Uterus (tissue), 3 donors: ENCODE measurements at regions not wholly inside any gene's neighbourhood (a gene's known extent, or its start where the extent isn't known, plus 50 kb on each side); places are given as distances from the start of the nearest gene placed in this dataset.
"Not testable (repeated sequence)": the region's sequence is repeated elsewhere in the genome, so short reads cannot be mapped to it uniquely, and the experiment has no call there.

Experiments
- DNase-seq, 2 donors: peaks; one replicate each; pipeline ENCODE4 v3.0.0-alpha.2; 2019 to 2020
- H3K27ac ChIP-seq, 2 donors: fragments of 200-600 bp; sonication (generic); 1 replicate in 1 of 2; 2 replicates in 1 of 2; pipeline ENCODE4 v1.5.1; 2016 to 2018
- H3K27me3 ChIP-seq, 2 donors: fragments of 200-600 bp; sonication (generic); one replicate each; pipeline ENCODE4 v1.5.1; 2018 to 2019; ENCODE audit warnings: control low read depth in 1 of 2
- H3K36me3 ChIP-seq, 2 donors: fragments of 200-600 bp; sonication (generic); one replicate each; pipeline ENCODE4 v1.5.1; 2019; ENCODE audit warnings: control low read depth in 1 of 2
- H3K4me1 ChIP-seq, 2 donors: fragments of 200-600 bp; sonication (generic); one replicate each; pipeline ENCODE4 v1.5.1; 2018 to 2019; ENCODE audit warnings: control low read depth in 1 of 2
- H3K4me3 ChIP-seq, 2 donors: fragments of 200-600 bp; sonication (generic); 1 replicate in 1 of 2; 2 replicates in 1 of 2; pipeline ENCODE4 v1.5.1; 2018 to 2019; ENCODE audit warnings: mild to moderate bottlenecking in 1 of 2
- H3K9me3 ChIP-seq, 2 donors: fragments of 200-600 bp; sonication (generic); one replicate each; pipeline ENCODE4 v1.5.1; 2019; ENCODE audit warnings: control low read depth in 1 of 2
- CTCF ChIP-seq, 4 experiments: fragments of 200-600 bp in 2 of 4; fragments of 450-650 bp in 2 of 4; sonication (generic) in 2 of 4; IDR thresholded peaks; one replicate each; pipeline ENCODE4 v1.5.1; 2016 to 2019; ENCODE audit warnings: antibody characterized with exemption in 4 of 4, mild to moderate bottlenecking in 2 of 4, moderate library complexity in 1 of 4
- POLR2A ChIP-seq, 2 donors: fragments of 450-650 bp; IDR thresholded peaks; one replicate each; pipeline ENCODE4 v1.6.1; 2016; ENCODE audit warnings: antibody characterized with exemption in 2 of 2, mild to moderate bottlenecking in 1 of 2, moderate library complexity in 1 of 2
- intact Hi-C: fragments of 100-400 bp; cut with DNase I; formaldehyde crosslinking; loops from one replicate; pipeline ENCODE4 v1.15.1; 2023; ENCODE audit warnings: low total_unique reads
- donor health status: DM: yes; HTN: yes; CAD: no.

GRCh38 chr10:46216836-46217751 is 69.7 kb upstream of the ANTXRL start:
- Histone ChIP-seq H3K9me3 (no peaks in the 10 kb centered on the region), H3K4me3 (no peak overlapping the region), H3K27ac (no peak overlapping the region), H3K36me3 (no peaks in the 10 kb centered on the region), H3K27me3 (no peaks in the 10 kb centered on the region), H3K4me1 (no peaks in the 10 kb centered on the region)
- intact Hi-C loops: no loop called here
- no peak for DNase-seq
- TF ChIP-seq CTCF (IDR thresholded peaks at IDR 0.05) (no peak), POLR2A (IDR thresholded peaks at IDR 0.05) (no peak)

- DNase-seq: no peak
- Histone ChIP-seq H3K4me3 (no peak overlapping the region), H3K9me3 (no peaks in the 10 kb centered on the region), H3K36me3 (no peaks in the 10 kb centered on the region), H3K27ac (no peak overlapping the region), H3K27me3 (no peaks in the 10 kb centered on the region), H3K4me1 (no peaks in the 10 kb centered on the region)
- intact Hi-C loops: no loop called here
- TF ChIP-seq POLR2A (IDR thresholded peaks at IDR 0.05): no peak
- no peak for TF ChIP-seq CTCF (IDR thresholded peaks at IDR 0.05)
These were observed 68.9 kb upstream of the ANTXRL start for GRCh38 chr10:46217752-46218453.

GRCh38 chr10:46218921-46219320 is 67.9 kb upstream of the ANTXRL start:
- no peak overlapping the region for H3K27ac ChIP-seq
- no peaks in the 10 kb centered on the region for H3K27me3 ChIP-seq
- TF ChIP-seq POLR2A (IDR thresholded peaks at IDR 0.05) (no peak), CTCF (IDR thresholded peaks at IDR 0.05) (no peak)
- H3K4me3 ChIP-seq: no peak overlapping the region
- no peaks in the 10 kb centered on the region for H3K36me3 ChIP-seq
- no peak for DNase-seq
- intact Hi-C loops: no loop called here
- no peaks in the 10 kb centered on the region for H3K4me1 ChIP-seq
- no peaks in the 10 kb centered on the region for H3K9me3 ChIP-seq

GRCh38 chr10:46219431-46219990 is 67.3 kb upstream of the ANTXRL start:
- intact Hi-C loops, H3K27ac ChIP-seq, H3K4me3 ChIP-seq, H3K4me1 ChIP-seq, H3K36me3 ChIP-seq, H3K27me3 ChIP-seq, H3K9me3 ChIP-seq, DNase-seq: not testable (repeated sequence)

GRCh38 chr10:46220187-46220586 is 66.6 kb upstream of the ANTXRL start:
- Histone ChIP-seq H3K9me3 (no peaks in the 10 kb centered on the region), H3K27ac (no peak overlapping the region), H3K36me3 (no peaks in the 10 kb centered on the region), H3K27me3 (no peaks in the 10 kb centered on the region), H3K4me1 (no peaks in the 10 kb centered on the region), H3K4me3 (no peak overlapping the region)
- no peak for TF ChIP-seq POLR2A (IDR thresholded peaks at IDR 0.05)
- no peak for TF ChIP-seq CTCF (IDR thresholded peaks at IDR 0.05)
- intact Hi-C loops: no loop called here
- no peak for DNase-seq
